ENCODE measurements at regions not wholly inside any gene's neighbourhood (a gene's known extent, or its start where the extent isn't known, plus 50 kb on each side); places are given as distances from the start of the nearest gene placed in this dataset.

- TF ChIP-seq, protein P1, sequence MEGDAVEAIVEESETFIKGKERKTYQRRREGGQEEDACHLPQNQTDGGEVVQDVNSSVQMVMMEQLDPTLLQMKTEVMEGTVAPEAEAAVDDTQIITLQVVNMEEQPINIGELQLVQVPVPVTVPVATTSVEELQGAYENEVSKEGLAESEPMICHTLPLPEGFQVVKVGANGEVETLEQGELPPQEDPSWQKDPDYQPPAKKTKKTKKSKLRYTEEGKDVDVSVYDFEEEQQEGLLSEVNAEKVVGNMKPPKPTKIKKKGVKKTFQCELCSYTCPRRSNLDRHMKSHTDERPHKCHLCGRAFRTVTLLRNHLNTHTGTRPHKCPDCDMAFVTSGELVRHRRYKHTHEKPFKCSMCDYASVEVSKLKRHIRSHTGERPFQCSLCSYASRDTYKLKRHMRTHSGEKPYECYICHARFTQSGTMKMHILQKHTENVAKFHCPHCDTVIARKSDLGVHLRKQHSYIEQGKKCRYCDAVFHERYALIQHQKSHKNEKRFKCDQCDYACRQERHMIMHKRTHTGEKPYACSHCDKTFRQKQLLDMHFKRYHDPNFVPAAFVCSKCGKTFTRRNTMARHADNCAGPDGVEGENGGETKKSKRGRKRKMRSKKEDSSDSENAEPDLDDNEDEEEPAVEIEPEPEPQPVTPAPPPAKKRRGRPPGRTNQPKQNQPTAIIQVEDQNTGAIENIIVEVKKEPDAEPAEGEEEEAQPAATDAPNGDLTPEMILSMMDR (IDR thresholded peaks at IDR 0.05), result no peak
- TF ChIP-seq TCF7L2 (IDR thresholded peaks at IDR 0.05; ENCODE audit: low read depth, low read length), result no peak
- TF ChIP-seq POLR2AphosphoS5 (IDR thresholded peaks at IDR 0.05; ENCODE audit: low read depth, low read length), result no peak
- no peak for TF ChIP-seq REST (IDR thresholded peaks at IDR 0.05; ENCODE audit: insufficient read depth in 1 of 2, low read depth in 2 of 2, low read length in 1 of 2)
- TF ChIP-seq SIN3A (IDR thresholded peaks at IDR 0.05; ENCODE audit: borderline replicate concordance, insufficient read depth, low read depth, low read length), result no peak
Observed at GRCh38 chr6:14361297-14361696, 243.7 kb downstream of the CD83 start.
